ENCODE measurements at regions not wholly inside any gene's neighbourhood (a gene's known extent, or its start where the extent isn't known, plus 50 kb on each side); places are given as distances from the start of the nearest gene placed in this dataset.

- TF ChIP-seq, protein P1, sequence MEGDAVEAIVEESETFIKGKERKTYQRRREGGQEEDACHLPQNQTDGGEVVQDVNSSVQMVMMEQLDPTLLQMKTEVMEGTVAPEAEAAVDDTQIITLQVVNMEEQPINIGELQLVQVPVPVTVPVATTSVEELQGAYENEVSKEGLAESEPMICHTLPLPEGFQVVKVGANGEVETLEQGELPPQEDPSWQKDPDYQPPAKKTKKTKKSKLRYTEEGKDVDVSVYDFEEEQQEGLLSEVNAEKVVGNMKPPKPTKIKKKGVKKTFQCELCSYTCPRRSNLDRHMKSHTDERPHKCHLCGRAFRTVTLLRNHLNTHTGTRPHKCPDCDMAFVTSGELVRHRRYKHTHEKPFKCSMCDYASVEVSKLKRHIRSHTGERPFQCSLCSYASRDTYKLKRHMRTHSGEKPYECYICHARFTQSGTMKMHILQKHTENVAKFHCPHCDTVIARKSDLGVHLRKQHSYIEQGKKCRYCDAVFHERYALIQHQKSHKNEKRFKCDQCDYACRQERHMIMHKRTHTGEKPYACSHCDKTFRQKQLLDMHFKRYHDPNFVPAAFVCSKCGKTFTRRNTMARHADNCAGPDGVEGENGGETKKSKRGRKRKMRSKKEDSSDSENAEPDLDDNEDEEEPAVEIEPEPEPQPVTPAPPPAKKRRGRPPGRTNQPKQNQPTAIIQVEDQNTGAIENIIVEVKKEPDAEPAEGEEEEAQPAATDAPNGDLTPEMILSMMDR (IDR thresholded peaks at IDR 0.05), result no peak
- no peak for TF ChIP-seq POLR2A (IDR thresholded peaks at IDR 0.05)
Observed at GRCh38 chr2:72004201-72004915, 143.3 kb downstream of the CYP26B1 start.
